ENCODE measurements at regions not wholly inside any gene's neighbourhood (a gene's known extent, or its start where the extent isn't known, plus 50 kb on each side); places are given as distances from the start of the nearest gene placed in this dataset.

DNA sequence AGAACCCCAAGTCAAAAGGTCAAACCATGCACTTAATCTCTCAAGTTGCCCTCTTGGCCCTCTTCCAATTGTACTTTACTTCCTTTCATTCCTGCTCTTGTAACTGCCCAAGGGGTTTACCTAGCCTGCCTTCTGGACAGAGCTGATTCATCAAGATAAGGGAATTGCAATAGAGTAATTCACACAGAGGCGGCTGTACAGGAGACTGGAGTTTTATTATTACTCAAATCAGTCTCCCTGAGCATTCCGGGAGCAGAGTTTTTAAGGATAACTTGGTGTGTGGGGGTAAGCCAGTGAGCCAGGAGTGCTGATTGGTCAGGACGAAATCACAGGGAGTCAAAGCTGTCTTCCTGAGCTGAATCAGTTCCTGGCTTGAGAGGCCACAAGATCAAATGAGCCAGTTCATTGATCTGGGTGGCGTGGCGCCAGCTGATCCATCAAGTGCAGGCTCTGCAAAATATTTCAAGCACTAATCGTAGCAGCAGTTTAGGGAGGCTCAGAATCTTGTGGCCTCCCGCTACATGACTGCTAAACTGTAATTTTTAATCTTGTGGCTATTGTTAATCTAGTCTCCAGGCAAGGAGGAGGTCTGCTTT, 590.0 kb downstream of the EPHA3 start:
- TF ChIP-seq POLR2A (IDR thresholded peaks at IDR 0.05) (no peak), CTCF (IDR thresholded peaks at IDR 0.05) (no peak)
